ES-I3 (cell line): ENCODE measurements at regions not wholly inside any gene's neighbourhood (a gene's known extent, or its start where the extent isn't known, plus 50 kb on each side); places are given as distances from the start of the nearest gene placed in this dataset.
"Not testable (repeated sequence)": the region's sequence is repeated elsewhere in the genome, so short reads cannot be mapped to it uniquely, and the experiment has no call there.

ENCODE experiments used
- H3K36me3 ChIP-seq: 2 replicates; pipeline ENCODE4 v1.6.1; 2013; ENCODE audit warnings: mild to moderate bottlenecking, low read length, control low read depth, moderate library complexity; ENCODE audit not compliant: insufficient read depth
- H3K4me1 ChIP-seq: 2 replicates; pipeline ENCODE4 v1.6.1; 2013; ENCODE audit warnings: mild to moderate bottlenecking, control low read depth, low read length; ENCODE audit not compliant: insufficient read depth
- H3K9ac ChIP-seq: 2 replicates; pipeline ENCODE4 v1.6.1; 2013; ENCODE audit warnings: low read depth, mild to moderate bottlenecking, low read length, moderate library complexity
- H3K9me3 ChIP-seq: 2 replicates; pipeline ENCODE4 v1.6.1; 2013; ENCODE audit warnings: mild to moderate bottlenecking, low read length, moderate library complexity; ENCODE audit not compliant: control insufficient read depth, insufficient read depth

- Histone ChIP-seq H3K9ac (no peak overlapping the region), H3K9me3 (no peaks in the 10 kb centered on the region; the same call in 1 of the 2 replicates), H3K36me3 (no peaks in the 10 kb centered on the region), H3K4me1 (no peaks in the 10 kb centered on the region)
These were observed 412.4 kb downstream of the NTRK2 start for GRCh38 chr9:85081963-85082362.

- H3K36me3 ChIP-seq: no peaks in the 10 kb centered on the region
- H3K4me1 ChIP-seq: no peaks in the 10 kb centered on the region
- no peak overlapping the region for H3K9ac ChIP-seq
- H3K9me3 ChIP-seq: no peaks in the 10 kb centered on the region; the same call in 1 of the 2 replicates
These were observed 409.8 kb downstream of the NTRK2 start for GRCh38 chr9:85079349-85079748.

GRCh38 chr9:85077944-85078343, 408.4 kb downstream of the NTRK2 start:
- H3K9me3 ChIP-seq: no peaks in the 10 kb centered on the region; the same call in 1 of the 2 replicates
- H3K9ac ChIP-seq: no peak overlapping the region
- no peaks in the 10 kb centered on the region for H3K36me3 ChIP-seq
- no peaks in the 10 kb centered on the region for H3K4me1 ChIP-seq

- not testable (repeated sequence) for H3K4me1 ChIP-seq, H3K36me3 ChIP-seq, H3K9me3 ChIP-seq
- peak overlapping the region; percentile 66; the same call in 1 of the 2 replicates for H3K9ac ChIP-seq
These were observed 407.6 kb downstream of the NTRK2 start for GRCh38 chr9:85077146-85077545.
